Upper lobe of left lung (tissue), 4 donors: ENCODE measurements at regions not wholly inside any gene's neighbourhood (a gene's known extent, or its start where the extent isn't known, plus 50 kb on each side); places are given as distances from the start of the nearest gene placed in this dataset.

Source experiments
- EP300 ChIP-seq, 4 donors: sonication (generic); formaldehyde crosslinking; IDR thresholded peaks; one replicate each; pipeline ENCODE4 v1.5.1; 2017; ENCODE audit warnings: antibody characterized with exemption in 4 of 4, control low read depth in 2 of 4
- POLR2A ChIP-seq, 4 donors: fragments of 450-650 bp; IDR thresholded peaks; one replicate each; pipeline ENCODE4 v1.5.1; 2016 to 2017; ENCODE audit warnings: antibody characterized with exemption in 4 of 4, mild to moderate bottlenecking in 2 of 4
- POLR2AphosphoS5 ChIP-seq, 2 donors: sonication (generic); formaldehyde crosslinking; IDR thresholded peaks; one replicate each; pipeline ENCODE4 v1.5.1; 2017; ENCODE audit warnings: antibody characterized with exemption in 2 of 2
- TF ChIP-seq, protein P1 (sequence below), 6 experiments: fragments of 450-650 bp in 4 of 6; fragments of 200-600 bp in 2 of 6; sonication (generic) in 2 of 6; IDR thresholded peaks; one replicate each; pipeline ENCODE4 v1.5.1; 2016 to 2019; ENCODE audit warnings: antibody characterized with exemption in 6 of 6

DNA sequence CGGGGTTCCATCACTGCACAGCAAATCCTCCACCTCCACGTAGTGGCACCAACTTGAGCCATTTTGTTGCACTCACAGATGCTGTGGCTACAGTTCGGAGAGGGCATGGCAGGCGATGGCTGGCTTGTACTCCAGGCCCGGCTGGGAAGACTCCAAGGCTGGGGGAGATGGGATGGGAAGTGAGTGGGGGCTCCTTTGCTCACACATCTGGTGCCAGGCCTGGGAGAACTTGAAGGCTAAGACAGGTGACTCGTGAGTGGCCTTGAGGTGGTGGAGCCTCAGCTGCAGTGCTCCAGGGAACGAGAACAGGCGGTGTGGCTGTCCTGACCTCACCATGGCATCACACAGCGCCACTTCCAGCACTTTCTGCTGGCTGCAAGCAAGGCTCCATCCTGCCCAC is 87.9 kb downstream of the PLXNA1 start:
- TF ChIP-seq POLR2AphosphoS5 (IDR thresholded peaks at IDR 0.05) (no peak), POLR2A (IDR thresholded peaks at IDR 0.05) (no peak), EP300 (IDR thresholded peaks at IDR 0.05) (no peak)
- TF ChIP-seq, protein P1, sequence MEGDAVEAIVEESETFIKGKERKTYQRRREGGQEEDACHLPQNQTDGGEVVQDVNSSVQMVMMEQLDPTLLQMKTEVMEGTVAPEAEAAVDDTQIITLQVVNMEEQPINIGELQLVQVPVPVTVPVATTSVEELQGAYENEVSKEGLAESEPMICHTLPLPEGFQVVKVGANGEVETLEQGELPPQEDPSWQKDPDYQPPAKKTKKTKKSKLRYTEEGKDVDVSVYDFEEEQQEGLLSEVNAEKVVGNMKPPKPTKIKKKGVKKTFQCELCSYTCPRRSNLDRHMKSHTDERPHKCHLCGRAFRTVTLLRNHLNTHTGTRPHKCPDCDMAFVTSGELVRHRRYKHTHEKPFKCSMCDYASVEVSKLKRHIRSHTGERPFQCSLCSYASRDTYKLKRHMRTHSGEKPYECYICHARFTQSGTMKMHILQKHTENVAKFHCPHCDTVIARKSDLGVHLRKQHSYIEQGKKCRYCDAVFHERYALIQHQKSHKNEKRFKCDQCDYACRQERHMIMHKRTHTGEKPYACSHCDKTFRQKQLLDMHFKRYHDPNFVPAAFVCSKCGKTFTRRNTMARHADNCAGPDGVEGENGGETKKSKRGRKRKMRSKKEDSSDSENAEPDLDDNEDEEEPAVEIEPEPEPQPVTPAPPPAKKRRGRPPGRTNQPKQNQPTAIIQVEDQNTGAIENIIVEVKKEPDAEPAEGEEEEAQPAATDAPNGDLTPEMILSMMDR (IDR thresholded peaks at IDR 0.05), result no peak
